ENCODE measurements at regions not wholly inside any gene's neighbourhood (a gene's known extent, or its start where the extent isn't known, plus 50 kb on each side); places are given as distances from the start of the nearest gene placed in this dataset.
A peak's percentile ranks its signal among the peaks of the same experiment; 100 is the strongest.

- H3K4me3 Mint-ChIP-seq, result no peak overlapping the region
- no peaks in the 10 kb centered on the region for H3K9me3 Mint-ChIP-seq
- no peaks in the 10 kb centered on the region for H3K27me3 Mint-ChIP-seq (ENCODE audit: low read depth)
- H3K4me1 Mint-ChIP-seq (ENCODE audit: low read depth), result no peaks in the 10 kb centered on the region
- H3K36me3 Mint-ChIP-seq (ENCODE audit: low read depth), result no peaks in the 10 kb centered on the region
- no peak overlapping the region for H3K27ac Mint-ChIP-seq
- DNase-seq (ENCODE audit: low spot score), result no peak
These were observed 333.0 kb upstream of the C16orf82 start for GRCh38 chr16:26733710-26734109.

GRCh38 chr16:26735521-26735920 lies 331.2 kb upstream of the C16orf82 start:
- Mint-ChIP-seq H3K9me3 (no peaks in the 10 kb centered on the region), H3K27ac (no peak overlapping the region), H3K4me3 (no peak overlapping the region), H3K4me1 (ENCODE audit: low read depth) (no peaks in the 10 kb centered on the region), H3K36me3 (ENCODE audit: low read depth) (no peaks in the 10 kb centered on the region), H3K27me3 (ENCODE audit: low read depth) (no peaks in the 10 kb centered on the region)
- DNase-seq (ENCODE audit: low spot score), result no peak

- H3K27me3 Mint-ChIP-seq (ENCODE audit: low read depth), result no peaks in the 10 kb centered on the region
These were observed 330.6 kb upstream of the C16orf82 start for GRCh38 chr16:26736084-26736483.

GRCh38 chr16:26740771-26741170 lies 326.0 kb upstream of the C16orf82 start:
- no peaks in the 10 kb centered on the region for H3K36me3 Mint-ChIP-seq (ENCODE audit: low read depth)
- no peaks in the 10 kb centered on the region for H3K4me1 Mint-ChIP-seq (ENCODE audit: low read depth)
- no peak for DNase-seq (ENCODE audit: low spot score)
- no peaks in the 10 kb centered on the region for H3K27me3 Mint-ChIP-seq (ENCODE audit: low read depth)
- H3K4me3 Mint-ChIP-seq, result no peak overlapping the region
- no peaks in the 10 kb centered on the region for H3K9me3 Mint-ChIP-seq
- no peak overlapping the region for H3K27ac Mint-ChIP-seq

More at GRCh38 chr16:26736084-26736483, 330.6 kb upstream of the C16orf82 start:
- DNase-seq (ENCODE audit: low spot score), result no peak
- Mint-ChIP-seq H3K27ac (no peak overlapping the region), H3K9me3 (no peaks in the 10 kb centered on the region), H3K36me3 (ENCODE audit: low read depth) (no peaks in the 10 kb centered on the region), H3K4me3 (no peak overlapping the region), H3K4me1 (ENCODE audit: low read depth) (no peaks in the 10 kb centered on the region)

GRCh38 chr16:26742040-26742439 lies 324.7 kb upstream of the C16orf82 start:
- H3K4me3 Mint-ChIP-seq, result no peak overlapping the region
- H3K36me3 Mint-ChIP-seq (ENCODE audit: low read depth), result no peaks in the 10 kb centered on the region
- H3K27ac Mint-ChIP-seq, result no peak overlapping the region
- DNase-seq (ENCODE audit: low spot score), result no peak
- H3K9me3 Mint-ChIP-seq, result no peaks in the 10 kb centered on the region
- no peaks in the 10 kb centered on the region for H3K4me1 Mint-ChIP-seq (ENCODE audit: low read depth)
- no peaks in the 10 kb centered on the region for H3K27me3 Mint-ChIP-seq (ENCODE audit: low read depth)

- no peaks in the 10 kb centered on the region for H3K4me1 Mint-ChIP-seq (ENCODE audit: low read depth)
- no peak overlapping the region for H3K4me3 Mint-ChIP-seq
These were observed 322.3 kb upstream of the C16orf82 start for GRCh38 chr16:26744430-26744829.

GRCh38 chr16:26747760-26748159 lies 319.0 kb upstream of the C16orf82 start:
- Mint-ChIP-seq H3K36me3 (ENCODE audit: low read depth) (no peaks in the 10 kb centered on the region), H3K27ac (no peak overlapping the region), H3K27me3 (ENCODE audit: low read depth) (peaks cover 2% of the 10 kb centered on the region), H3K9me3 (no peaks in the 10 kb centered on the region), H3K4me3 (no peak overlapping the region), H3K4me1 (ENCODE audit: low read depth) (no peaks in the 10 kb centered on the region)
- DNase-seq (ENCODE audit: low spot score), result no peak

More at GRCh38 chr16:26744430-26744829, 322.3 kb upstream of the C16orf82 start:
- no peak for DNase-seq (ENCODE audit: low spot score)
- H3K9me3 Mint-ChIP-seq, result no peaks in the 10 kb centered on the region
- peaks cover 2% of the 10 kb centered on the region for H3K27me3 Mint-ChIP-seq (ENCODE audit: low read depth)
- no peak overlapping the region for H3K27ac Mint-ChIP-seq
- no peaks in the 10 kb centered on the region for H3K36me3 Mint-ChIP-seq (ENCODE audit: low read depth)

GRCh38 chr16:26749072-26749471 lies 317.7 kb upstream of the C16orf82 start:
- no peak for DNase-seq (ENCODE audit: low spot score)
- Mint-ChIP-seq H3K27me3 (ENCODE audit: low read depth) (peaks cover 2% of the 10 kb centered on the region), H3K27ac (no peak overlapping the region), H3K9me3 (no peaks in the 10 kb centered on the region), H3K36me3 (ENCODE audit: low read depth) (no peaks in the 10 kb centered on the region), H3K4me3 (no peak overlapping the region), H3K4me1 (ENCODE audit: low read depth) (no peaks in the 10 kb centered on the region)

- Mint-ChIP-seq H3K36me3 (ENCODE audit: low read depth) (no peaks in the 10 kb centered on the region), H3K9me3 (no peaks in the 10 kb centered on the region), H3K4me1 (ENCODE audit: low read depth) (no peaks in the 10 kb centered on the region), H3K4me3 (no peak overlapping the region), H3K27ac (no peak overlapping the region), H3K27me3 (ENCODE audit: low read depth) (peaks cover 2% of the 10 kb centered on the region)
- no peak for DNase-seq (ENCODE audit: low spot score)
These were observed 314.6 kb upstream of the C16orf82 start for GRCh38 chr16:26752166-26752565.

GRCh38 chr16:26756633-26757032 lies 310.1 kb upstream of the C16orf82 start:
- Mint-ChIP-seq H3K27me3 (ENCODE audit: low read depth) (no peaks in the 10 kb centered on the region), H3K4me3 (no peak overlapping the region), H3K9me3 (no peaks in the 10 kb centered on the region), H3K27ac (no peak overlapping the region), H3K36me3 (ENCODE audit: low read depth) (no peaks in the 10 kb centered on the region), H3K4me1 (ENCODE audit: low read depth) (no peaks in the 10 kb centered on the region)
- no peak for DNase-seq (ENCODE audit: low spot score)

- Mint-ChIP-seq H3K27ac (no peak overlapping the region), H3K4me1 (ENCODE audit: low read depth) (peaks cover 2% of the 10 kb centered on the region), H3K4me3 (no peak overlapping the region), H3K36me3 (ENCODE audit: low read depth) (no peaks in the 10 kb centered on the region), H3K9me3 (no peaks in the 10 kb centered on the region), H3K27me3 (ENCODE audit: low read depth) (peaks cover 2% of the 10 kb centered on the region)
- no peak for DNase-seq (ENCODE audit: low spot score)
These were observed 304.1 kb upstream of the C16orf82 start for GRCh38 chr16:26762594-26762993.

- H3K36me3 Mint-ChIP-seq (ENCODE audit: low read depth), result no peaks in the 10 kb centered on the region
- peaks cover 5% of the 10 kb centered on the region for H3K27me3 Mint-ChIP-seq (ENCODE audit: low read depth)
- no peak for DNase-seq (ENCODE audit: low spot score)
- H3K4me3 Mint-ChIP-seq, result no peak overlapping the region
- H3K4me1 Mint-ChIP-seq (ENCODE audit: low read depth), result peaks cover 2% of the 10 kb centered on the region
- H3K27ac Mint-ChIP-seq, result no peak overlapping the region
- no peaks in the 10 kb centered on the region for H3K9me3 Mint-ChIP-seq
These were observed 301.6 kb upstream of the C16orf82 start for GRCh38 chr16:26765087-26765486.

GRCh38 chr16:26768385-26769010 lies 298.2 kb upstream of the C16orf82 start:
- peaks cover 5% of the 10 kb centered on the region for H3K27me3 Mint-ChIP-seq (ENCODE audit: low read depth)

GRCh38 chr16:26770547-26770946 lies 296.2 kb upstream of the C16orf82 start:
- Mint-ChIP-seq H3K27me3 (ENCODE audit: low read depth) (peaks cover 5% of the 10 kb centered on the region), H3K9me3 (no peaks in the 10 kb centered on the region), H3K4me1 (ENCODE audit: low read depth) (no peaks in the 10 kb centered on the region), H3K27ac (peak overlapping the region; percentile 5), H3K36me3 (ENCODE audit: low read depth) (no peaks in the 10 kb centered on the region), H3K4me3 (no peak overlapping the region)
- DNase-seq (ENCODE audit: low spot score), result no peak

More at GRCh38 chr16:26768385-26769010, 298.2 kb upstream of the C16orf82 start:
- Mint-ChIP-seq H3K36me3 (ENCODE audit: low read depth) (no peaks in the 10 kb centered on the region), H3K4me3 (no peak overlapping the region), H3K9me3 (no peaks in the 10 kb centered on the region), H3K4me1 (ENCODE audit: low read depth) (peaks cover 2% of the 10 kb centered on the region), H3K27ac (no peak overlapping the region)
- no peak for DNase-seq (ENCODE audit: low spot score)

GRCh38 chr16:26772503-26772902 lies 294.2 kb upstream of the C16orf82 start:
- H3K4me1 Mint-ChIP-seq (ENCODE audit: low read depth), result no peaks in the 10 kb centered on the region
- no peaks in the 10 kb centered on the region for H3K36me3 Mint-ChIP-seq (ENCODE audit: low read depth)
- H3K27ac Mint-ChIP-seq, result no peak overlapping the region
- no peaks in the 10 kb centered on the region for H3K9me3 Mint-ChIP-seq
- H3K27me3 Mint-ChIP-seq (ENCODE audit: low read depth), result peaks cover 3% of the 10 kb centered on the region
- no peak for DNase-seq (ENCODE audit: low spot score)
- H3K4me3 Mint-ChIP-seq, result no peak overlapping the region

All from T-helper 2 cell treated with Interferon-gamma antibody and Interleukin-4, amounts not matched to agents 5 μg/mL and 100 μg/mL, for 36 hours (primary cell).